ENCODE measurements at regions not wholly inside any gene's neighbourhood (a gene's known extent, or its start where the extent isn't known, plus 50 kb on each side); places are given as distances from the start of the nearest gene placed in this dataset.
A peak's percentile ranks its signal among the peaks of the same experiment; 100 is the strongest.

DNA sequence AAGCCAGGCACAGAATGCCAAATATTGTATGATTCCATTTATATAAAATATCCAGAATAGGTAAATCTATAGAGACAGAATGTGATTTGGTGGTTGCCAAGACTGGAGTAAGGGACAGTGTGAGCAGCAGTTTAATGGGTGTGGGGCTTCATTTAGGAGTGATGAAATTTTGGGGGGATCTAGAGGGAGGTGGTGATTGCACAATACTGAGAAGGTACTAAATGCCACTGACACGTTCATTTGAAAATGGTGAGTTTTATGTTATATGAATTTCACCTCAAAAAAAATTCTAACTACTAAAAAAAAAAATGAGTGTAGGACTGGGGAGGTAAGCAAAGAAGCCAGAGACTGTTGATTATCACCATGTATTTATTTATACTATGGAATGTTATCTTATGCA is 974.5 kb upstream of the ZEB2 start:
- no peak for DNase-seq (ENCODE audit: low read depth)

DNA sequence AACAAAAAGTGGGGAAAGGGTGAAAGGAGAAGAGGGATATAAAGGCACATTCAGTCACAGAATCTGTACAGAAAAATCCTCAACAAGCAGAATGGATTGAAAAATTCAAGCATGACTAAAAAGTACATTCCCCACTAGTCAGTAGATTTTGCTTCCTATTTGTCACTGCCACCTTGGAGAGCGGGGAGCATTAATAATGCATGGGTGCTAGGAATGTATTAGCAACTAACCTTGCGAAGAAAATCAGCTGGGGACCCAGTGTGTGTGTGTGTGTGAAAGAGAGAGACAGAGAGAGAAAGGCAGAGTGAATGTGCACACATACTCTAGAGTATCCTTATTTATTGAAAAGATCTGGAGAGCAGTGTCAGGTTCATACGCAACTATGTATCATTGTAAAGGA is 968.7 kb upstream of the ZEB2 start:
- DNase-seq (ENCODE audit: low read depth): no peak
- H3K4me3 ChIP-seq (ENCODE audit: low read depth, low read length): no peak overlapping the region
- no peak for TF ChIP-seq CTCF (conservative IDR thresholded peaks at IDR 0.05; ENCODE audit: low read depth, low read length)

More for the DNA sequence above, 974.5 kb upstream of the ZEB2 start:
- H3K4me3 ChIP-seq (ENCODE audit: low read depth, low read length): no peak overlapping the region
- no peak for TF ChIP-seq CTCF (conservative IDR thresholded peaks at IDR 0.05; ENCODE audit: low read depth, low read length)

GRCh38 chr2:145484448-145485097 is 964.7 kb upstream of the ZEB2 start:
- H3K4me3 ChIP-seq (ENCODE audit: low read depth, low read length): no peak overlapping the region
- DNase-seq (ENCODE audit: low read depth): peak; percentile 32
- peak; percentile 56 for TF ChIP-seq CTCF (conservative IDR thresholded peaks at IDR 0.05; ENCODE audit: low read depth, low read length)

DNA sequence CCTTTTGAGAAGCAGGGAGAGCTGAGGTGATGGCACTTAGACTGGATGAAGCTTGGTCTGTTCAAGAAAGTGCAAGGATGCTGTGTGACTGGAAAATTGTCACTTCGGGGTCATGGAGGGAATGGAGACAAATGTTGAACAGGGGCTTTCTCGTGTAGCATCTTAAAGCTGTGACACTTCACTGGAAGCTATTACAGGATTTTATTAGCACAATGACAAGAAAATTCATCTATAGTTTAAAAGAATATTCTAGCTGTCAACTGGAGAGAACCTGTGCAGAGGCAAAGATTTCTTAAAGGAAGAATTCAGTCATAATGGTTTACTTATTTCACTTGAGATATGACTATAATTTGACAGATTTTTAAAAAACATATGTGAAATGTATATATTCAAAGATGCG is 963.9 kb upstream of the ZEB2 start:
- DNase-seq (ENCODE audit: low read depth): no peak
- no peak overlapping the region for H3K4me3 ChIP-seq (ENCODE audit: low read depth, low read length)
- TF ChIP-seq CTCF (conservative IDR thresholded peaks at IDR 0.05; ENCODE audit: low read depth, low read length): no peak

DNA sequence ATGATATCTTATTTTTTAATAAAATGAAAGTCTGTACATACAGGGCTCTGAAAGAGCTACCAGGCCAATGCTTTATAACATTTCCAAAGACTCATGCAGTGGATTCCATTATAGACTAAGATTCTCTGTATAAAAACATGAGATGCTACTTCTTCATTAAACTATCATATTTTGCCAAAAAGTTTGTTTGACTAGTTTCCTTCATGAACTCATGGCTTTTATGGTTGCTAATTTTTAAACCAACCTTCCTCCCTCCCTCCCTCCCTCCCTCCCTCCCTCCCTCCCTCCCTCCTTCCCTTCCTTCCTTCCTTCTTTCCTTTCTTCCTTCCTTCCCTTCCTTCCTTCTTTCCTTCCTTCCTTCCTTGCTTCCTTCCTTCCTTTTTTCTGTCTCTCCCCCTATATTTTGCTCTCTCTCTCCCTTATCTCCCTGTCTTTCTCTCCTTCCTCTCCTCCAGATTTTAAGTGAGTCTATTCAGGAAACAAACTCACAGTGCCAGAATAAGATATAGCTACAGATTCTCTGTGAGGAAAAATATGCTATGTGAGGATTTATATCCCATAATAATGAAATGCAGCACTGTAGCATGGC is 961.5 kb upstream of the ZEB2 start:
- DNase-seq (ENCODE audit: low read depth): no peak
- no peak overlapping the region for H3K4me3 ChIP-seq (ENCODE audit: low read depth, low read length)
- no peak for TF ChIP-seq CTCF (conservative IDR thresholded peaks at IDR 0.05; ENCODE audit: low read depth, low read length)

- DNase-seq (ENCODE audit: low read depth): no peak
- TF ChIP-seq CTCF (conservative IDR thresholded peaks at IDR 0.05; ENCODE audit: low read depth, low read length): no peak
Measured at GRCh38 chr2:145464866-145465265, 944.9 kb upstream of the ZEB2 start.

DNA sequence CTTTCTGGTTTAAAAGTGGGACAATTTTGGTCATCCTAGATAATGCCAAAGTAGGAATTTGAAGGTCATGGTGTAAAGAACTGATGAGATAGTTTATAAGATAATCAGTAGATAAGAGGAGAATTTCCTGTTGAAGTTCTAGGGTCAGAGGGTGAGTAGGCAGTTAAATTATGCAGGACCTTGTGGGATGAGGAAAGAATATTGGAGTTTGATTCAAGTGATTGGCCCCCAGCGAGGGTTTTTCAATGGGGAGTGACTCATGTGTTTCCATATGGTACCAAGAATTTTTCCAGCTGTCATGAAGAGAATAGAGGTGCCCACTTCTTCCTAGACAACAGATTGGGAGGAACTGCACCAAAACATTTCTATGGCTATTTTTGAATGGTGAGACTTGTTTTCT is 940.2 kb upstream of the ZEB2 start:
- DNase-seq (ENCODE audit: low read depth): no peak
- no peak for TF ChIP-seq CTCF (conservative IDR thresholded peaks at IDR 0.05; ENCODE audit: low read depth, low read length)
- H3K4me3 ChIP-seq (ENCODE audit: low read depth, low read length): no peak overlapping the region

More at GRCh38 chr2:145464866-145465265, 944.9 kb upstream of the ZEB2 start:
- H3K4me3 ChIP-seq (ENCODE audit: low read depth, low read length): no peak overlapping the region
